Prostate gland (tissue), 2 donors: ENCODE measurements at regions not wholly inside any gene's neighbourhood (a gene's known extent, or its start where the extent isn't known, plus 50 kb on each side); places are given as distances from the start of the nearest gene placed in this dataset.

Experiments used
- DNase-seq: peaks from one replicate; pipeline ENCODE4 v3.0.0-alpha.2; 2019; ENCODE audit warnings: low spot score
- H3K27ac ChIP-seq, 2 donors: fragments of 200-600 bp; sonication (generic); 2 replicates each; pipeline ENCODE4 v1.5.1; 2017 to 2019
- H3K27me3 ChIP-seq: fragments of 200-600 bp; sonication (generic); replicated peaks from 2 replicates; pipeline ENCODE4 v1.5.1; 2019; ENCODE audit not compliant: insufficient read depth
- H3K36me3 ChIP-seq, 2 donors: fragments of 200-600 bp; sonication (generic); 1 replicate in 1 of 2; 2 replicates in 1 of 2; pipeline versions ENCODE4 v1.5.1 to v1.8.1; 2017 to 2019
- H3K4me1 ChIP-seq: fragments of 200-600 bp; sonication (generic); replicated peaks from 2 replicates; pipeline ENCODE4 v1.5.1; 2019
- H3K4me3 ChIP-seq, 2 donors: fragments of 200-600 bp; sonication (generic); 2 replicates each; pipeline ENCODE4 v1.5.1; 2017 to 2019
- H3K9me3 ChIP-seq: fragments of 200-600 bp; sonication (generic); 2 replicates; pipeline ENCODE4 v1.5.1; 2017
- CTCF ChIP-seq, 4 experiments: fragments of 200-600 bp in 2 of 4; fragments of 450-650 bp in 2 of 4; sonication (generic) in 2 of 4; IDR thresholded peaks; 1 replicate in 3 of 4; 2 replicates in 1 of 4; pipeline ENCODE4 v1.5.1; 2016 to 2019; ENCODE audit warnings: antibody characterized with exemption in 4 of 4, mild to moderate bottlenecking in 2 of 4, moderate library complexity in 2 of 4
- POLR2A ChIP-seq: fragments of 450-650 bp; IDR thresholded peaks from one replicate; pipeline ENCODE4 v1.6.1; 2016; ENCODE audit warnings: antibody characterized with exemption, mild to moderate bottlenecking
- POLR2AphosphoS5 ChIP-seq: sonication (generic); formaldehyde crosslinking; IDR thresholded peaks from one replicate; pipeline ENCODE4 v1.6.1; 2017; ENCODE audit warnings: antibody characterized with exemption
- WGBS: methylation state at CpG from one replicate; pipeline ENCODE4 v1.1.5; 2018; 5-methylcytosine and 5-hydroxymethylcytosine counted together
- intact Hi-C: fragments of 100-400 bp; cut with DNase I; formaldehyde crosslinking; loops from one replicate; pipeline ENCODE4 v1.14.2; 2022

- intact Hi-C loops: no loop called here
- no peaks in the 10 kb centered on the region for H3K4me1 ChIP-seq
- H3K36me3 ChIP-seq: no peaks in the 10 kb centered on the region
- no peak overlapping the region for H3K27ac ChIP-seq
- H3K9me3 ChIP-seq: no peaks in the 10 kb centered on the region
- WGBS: 43% methylated on average over 1 of the region's 1 CpG
- DNase-seq: no peak
- TF ChIP-seq CTCF (IDR thresholded peaks at IDR 0.05) (no peak), POLR2AphosphoS5 (no peak)
- H3K27me3 ChIP-seq: no peaks in the 10 kb centered on the region
- no peak overlapping the region for H3K4me3 ChIP-seq
Observed at GRCh38 chr15:98164571-98164970, 204.1 kb downstream of the ARRDC4 start.

DNA sequence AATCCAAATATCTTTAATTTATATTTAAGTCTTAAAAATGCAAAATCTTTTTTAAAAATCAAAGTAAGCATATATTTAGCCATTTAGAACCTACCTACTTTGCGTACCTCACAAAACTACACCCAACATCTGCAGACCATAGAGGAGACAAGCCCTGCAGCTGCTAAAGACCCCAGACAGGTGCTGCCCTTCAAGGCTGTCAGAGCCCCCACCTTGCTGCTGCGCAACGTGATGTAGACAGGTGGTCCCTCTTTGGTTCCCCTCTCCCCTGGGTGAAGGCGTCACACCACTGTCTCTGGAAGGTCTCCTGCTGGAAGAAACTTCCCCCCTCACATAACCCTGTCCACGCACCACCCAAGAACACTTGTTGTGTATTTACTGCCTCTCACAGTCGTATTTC is 204.5 kb downstream of the ARRDC4 start:
- TF ChIP-seq CTCF (IDR thresholded peaks at IDR 0.05) (no peak), POLR2A (no peak), POLR2AphosphoS5 (no peak)
- H3K4me3 ChIP-seq: no peak overlapping the region
- no peak overlapping the region for H3K27ac ChIP-seq
- no peaks in the 10 kb centered on the region for H3K9me3 ChIP-seq
- no peaks in the 10 kb centered on the region for H3K27me3 ChIP-seq
- DNase-seq: no peak
- 80% methylated on average over 6 of the region's 6 CpGs for WGBS
- intact Hi-C loops: no loop called here
- no peaks in the 10 kb centered on the region for H3K36me3 ChIP-seq
- no peaks in the 10 kb centered on the region for H3K4me1 ChIP-seq

DNA sequence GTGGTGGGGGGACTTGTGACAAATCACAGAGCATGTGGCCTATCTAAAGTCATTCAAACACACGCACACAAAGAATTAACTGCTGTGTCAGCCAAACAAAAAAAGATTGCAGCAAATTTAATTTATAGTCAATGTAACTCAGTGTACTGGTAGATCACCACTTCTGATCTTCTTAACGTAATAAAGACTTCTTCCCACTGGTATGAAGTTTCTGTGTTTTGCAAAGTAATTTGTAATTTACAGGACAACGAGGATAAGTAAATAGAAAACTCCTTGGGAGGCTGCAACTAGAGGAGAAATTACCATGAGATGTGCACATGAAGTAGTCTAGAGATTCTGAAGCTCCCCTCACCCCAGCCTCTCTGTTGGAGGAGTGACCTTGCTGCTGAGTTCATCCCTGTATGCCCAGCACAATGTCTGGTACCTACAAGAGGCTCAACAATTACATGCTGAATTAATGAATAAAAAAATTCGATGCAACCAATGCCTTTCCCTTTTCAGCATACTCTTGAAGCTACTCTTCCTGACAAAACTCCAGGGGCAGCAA is 207.3 kb downstream of the ARRDC4 start:
- 59% methylated on average over 4 of the region's 4 CpGs for WGBS
- no peak overlapping the region for H3K27ac ChIP-seq
- H3K4me1 ChIP-seq: no peaks in the 10 kb centered on the region
- no peaks in the 10 kb centered on the region for H3K36me3 ChIP-seq
- DNase-seq: no peak
- H3K27me3 ChIP-seq: no peaks in the 10 kb centered on the region
- no peak overlapping the region for H3K4me3 ChIP-seq
- no peaks in the 10 kb centered on the region for H3K9me3 ChIP-seq
- intact Hi-C loops: no loop called here
- TF ChIP-seq POLR2AphosphoS5: no peak

GRCh38 chr15:98169551-98169950 is 209.0 kb downstream of the ARRDC4 start:
- Histone ChIP-seq H3K4me1 (no peaks in the 10 kb centered on the region), H3K36me3 (no peaks in the 10 kb centered on the region), H3K9me3 (no peaks in the 10 kb centered on the region), H3K27me3 (no peaks in the 10 kb centered on the region), H3K4me3 (no peak overlapping the region), H3K27ac (no peak overlapping the region)
- intact Hi-C loops: no loop called here
- TF ChIP-seq POLR2A (no peak), POLR2AphosphoS5 (no peak), CTCF (IDR thresholded peaks at IDR 0.05) (no peak)
- WGBS: 90% methylated on average over 9 of the region's 9 CpGs
- no peak for DNase-seq

- Histone ChIP-seq H3K27me3 (no peaks in the 10 kb centered on the region), H3K4me1 (no peaks in the 10 kb centered on the region), H3K36me3 (no peaks in the 10 kb centered on the region), H3K4me3 (no peak overlapping the region), H3K9me3 (no peaks in the 10 kb centered on the region), H3K27ac (no peak overlapping the region)
- WGBS: 47% methylated on average over 3 of the region's 3 CpGs
- DNase-seq: no peak
- intact Hi-C loops: no loop called here
- no peak for TF ChIP-seq POLR2AphosphoS5
- no peak for TF ChIP-seq POLR2A
- no peak for TF ChIP-seq CTCF (IDR thresholded peaks at IDR 0.05)
Observed at GRCh38 chr15:98174286-98174685, 213.8 kb downstream of the ARRDC4 start.
